Breast epithelium (tissue), 3 donors: ENCODE measurements at regions not wholly inside any gene's neighbourhood (a gene's known extent, or its start where the extent isn't known, plus 50 kb on each side); places are given as distances from the start of the nearest gene placed in this dataset.

ENCODE experiments used
- CTCF ChIP-seq, 3 donors: fragments of 450-650 bp; IDR thresholded peaks; one replicate each; pipeline ENCODE4 v1.5.1; 2016 to 2017; ENCODE audit warnings: antibody characterized with exemption in 3 of 3, mild to moderate bottlenecking in 3 of 3, moderate library complexity in 3 of 3
- POLR2A ChIP-seq: fragments of 450-650 bp; IDR thresholded peaks from one replicate; pipeline ENCODE4 v1.6.1; 2016; ENCODE audit warnings: antibody characterized with exemption, mild to moderate bottlenecking, moderate library complexity
- POLR2AphosphoS5 ChIP-seq, 3 donors: sonication (generic); formaldehyde crosslinking; IDR thresholded peaks; one replicate each; pipeline ENCODE4 v1.6.1; 2017; ENCODE audit warnings: antibody characterized with exemption in 3 of 3

GRCh38 chr10:44458671-44459413 lies 73.9 kb upstream of the CXCL12 start:
- no peak for TF ChIP-seq POLR2AphosphoS5 (IDR thresholded peaks at IDR 0.05)
- no peak for TF ChIP-seq CTCF (IDR thresholded peaks at IDR 0.05)
- no peak for TF ChIP-seq POLR2A
